ENCODE measurements at regions not wholly inside any gene's neighbourhood (a gene's known extent, or its start where the extent isn't known, plus 50 kb on each side); places are given as distances from the start of the nearest gene placed in this dataset.

DNA sequence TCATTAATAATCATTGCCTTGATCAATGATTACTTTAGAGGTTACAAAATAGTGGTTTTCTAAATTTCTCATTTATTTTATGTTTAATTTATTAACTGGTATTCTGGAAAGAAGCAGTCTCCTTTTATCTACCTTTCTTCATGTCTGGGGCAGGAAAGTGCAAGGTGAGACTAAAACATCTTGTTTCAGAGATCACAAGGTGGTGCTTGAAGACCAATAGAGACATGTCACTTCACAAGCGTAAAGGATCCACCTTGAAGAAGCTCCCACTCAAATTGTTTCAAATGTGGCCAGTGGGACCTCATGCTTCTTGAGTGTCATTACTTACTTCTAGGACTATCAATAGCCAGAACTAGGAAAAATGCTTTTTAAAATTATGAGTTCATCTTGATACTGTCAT is 1568.7 kb downstream of the RPA4 start (continued):
- no peak for TF ChIP-seq TCF7L2 (IDR thresholded peaks at IDR 0.05; ENCODE audit: low read depth, low read length)
- TF ChIP-seq, protein P1, sequence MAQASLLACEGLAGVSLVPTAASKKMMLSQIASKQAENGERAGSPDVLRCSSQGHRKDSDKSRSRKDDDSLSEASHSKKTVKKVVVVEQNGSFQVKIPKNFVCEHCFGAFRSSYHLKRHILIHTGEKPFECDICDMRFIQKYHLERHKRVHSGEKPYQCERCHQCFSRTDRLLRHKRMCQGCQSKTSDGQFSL (CRISPR knock-in tag; IDR thresholded peaks at IDR 0.05): no peak
- TF ChIP-seq, protein P1 (tag; IDR thresholded peaks at IDR 0.05): no peak
- TF ChIP-seq, protein P2, sequence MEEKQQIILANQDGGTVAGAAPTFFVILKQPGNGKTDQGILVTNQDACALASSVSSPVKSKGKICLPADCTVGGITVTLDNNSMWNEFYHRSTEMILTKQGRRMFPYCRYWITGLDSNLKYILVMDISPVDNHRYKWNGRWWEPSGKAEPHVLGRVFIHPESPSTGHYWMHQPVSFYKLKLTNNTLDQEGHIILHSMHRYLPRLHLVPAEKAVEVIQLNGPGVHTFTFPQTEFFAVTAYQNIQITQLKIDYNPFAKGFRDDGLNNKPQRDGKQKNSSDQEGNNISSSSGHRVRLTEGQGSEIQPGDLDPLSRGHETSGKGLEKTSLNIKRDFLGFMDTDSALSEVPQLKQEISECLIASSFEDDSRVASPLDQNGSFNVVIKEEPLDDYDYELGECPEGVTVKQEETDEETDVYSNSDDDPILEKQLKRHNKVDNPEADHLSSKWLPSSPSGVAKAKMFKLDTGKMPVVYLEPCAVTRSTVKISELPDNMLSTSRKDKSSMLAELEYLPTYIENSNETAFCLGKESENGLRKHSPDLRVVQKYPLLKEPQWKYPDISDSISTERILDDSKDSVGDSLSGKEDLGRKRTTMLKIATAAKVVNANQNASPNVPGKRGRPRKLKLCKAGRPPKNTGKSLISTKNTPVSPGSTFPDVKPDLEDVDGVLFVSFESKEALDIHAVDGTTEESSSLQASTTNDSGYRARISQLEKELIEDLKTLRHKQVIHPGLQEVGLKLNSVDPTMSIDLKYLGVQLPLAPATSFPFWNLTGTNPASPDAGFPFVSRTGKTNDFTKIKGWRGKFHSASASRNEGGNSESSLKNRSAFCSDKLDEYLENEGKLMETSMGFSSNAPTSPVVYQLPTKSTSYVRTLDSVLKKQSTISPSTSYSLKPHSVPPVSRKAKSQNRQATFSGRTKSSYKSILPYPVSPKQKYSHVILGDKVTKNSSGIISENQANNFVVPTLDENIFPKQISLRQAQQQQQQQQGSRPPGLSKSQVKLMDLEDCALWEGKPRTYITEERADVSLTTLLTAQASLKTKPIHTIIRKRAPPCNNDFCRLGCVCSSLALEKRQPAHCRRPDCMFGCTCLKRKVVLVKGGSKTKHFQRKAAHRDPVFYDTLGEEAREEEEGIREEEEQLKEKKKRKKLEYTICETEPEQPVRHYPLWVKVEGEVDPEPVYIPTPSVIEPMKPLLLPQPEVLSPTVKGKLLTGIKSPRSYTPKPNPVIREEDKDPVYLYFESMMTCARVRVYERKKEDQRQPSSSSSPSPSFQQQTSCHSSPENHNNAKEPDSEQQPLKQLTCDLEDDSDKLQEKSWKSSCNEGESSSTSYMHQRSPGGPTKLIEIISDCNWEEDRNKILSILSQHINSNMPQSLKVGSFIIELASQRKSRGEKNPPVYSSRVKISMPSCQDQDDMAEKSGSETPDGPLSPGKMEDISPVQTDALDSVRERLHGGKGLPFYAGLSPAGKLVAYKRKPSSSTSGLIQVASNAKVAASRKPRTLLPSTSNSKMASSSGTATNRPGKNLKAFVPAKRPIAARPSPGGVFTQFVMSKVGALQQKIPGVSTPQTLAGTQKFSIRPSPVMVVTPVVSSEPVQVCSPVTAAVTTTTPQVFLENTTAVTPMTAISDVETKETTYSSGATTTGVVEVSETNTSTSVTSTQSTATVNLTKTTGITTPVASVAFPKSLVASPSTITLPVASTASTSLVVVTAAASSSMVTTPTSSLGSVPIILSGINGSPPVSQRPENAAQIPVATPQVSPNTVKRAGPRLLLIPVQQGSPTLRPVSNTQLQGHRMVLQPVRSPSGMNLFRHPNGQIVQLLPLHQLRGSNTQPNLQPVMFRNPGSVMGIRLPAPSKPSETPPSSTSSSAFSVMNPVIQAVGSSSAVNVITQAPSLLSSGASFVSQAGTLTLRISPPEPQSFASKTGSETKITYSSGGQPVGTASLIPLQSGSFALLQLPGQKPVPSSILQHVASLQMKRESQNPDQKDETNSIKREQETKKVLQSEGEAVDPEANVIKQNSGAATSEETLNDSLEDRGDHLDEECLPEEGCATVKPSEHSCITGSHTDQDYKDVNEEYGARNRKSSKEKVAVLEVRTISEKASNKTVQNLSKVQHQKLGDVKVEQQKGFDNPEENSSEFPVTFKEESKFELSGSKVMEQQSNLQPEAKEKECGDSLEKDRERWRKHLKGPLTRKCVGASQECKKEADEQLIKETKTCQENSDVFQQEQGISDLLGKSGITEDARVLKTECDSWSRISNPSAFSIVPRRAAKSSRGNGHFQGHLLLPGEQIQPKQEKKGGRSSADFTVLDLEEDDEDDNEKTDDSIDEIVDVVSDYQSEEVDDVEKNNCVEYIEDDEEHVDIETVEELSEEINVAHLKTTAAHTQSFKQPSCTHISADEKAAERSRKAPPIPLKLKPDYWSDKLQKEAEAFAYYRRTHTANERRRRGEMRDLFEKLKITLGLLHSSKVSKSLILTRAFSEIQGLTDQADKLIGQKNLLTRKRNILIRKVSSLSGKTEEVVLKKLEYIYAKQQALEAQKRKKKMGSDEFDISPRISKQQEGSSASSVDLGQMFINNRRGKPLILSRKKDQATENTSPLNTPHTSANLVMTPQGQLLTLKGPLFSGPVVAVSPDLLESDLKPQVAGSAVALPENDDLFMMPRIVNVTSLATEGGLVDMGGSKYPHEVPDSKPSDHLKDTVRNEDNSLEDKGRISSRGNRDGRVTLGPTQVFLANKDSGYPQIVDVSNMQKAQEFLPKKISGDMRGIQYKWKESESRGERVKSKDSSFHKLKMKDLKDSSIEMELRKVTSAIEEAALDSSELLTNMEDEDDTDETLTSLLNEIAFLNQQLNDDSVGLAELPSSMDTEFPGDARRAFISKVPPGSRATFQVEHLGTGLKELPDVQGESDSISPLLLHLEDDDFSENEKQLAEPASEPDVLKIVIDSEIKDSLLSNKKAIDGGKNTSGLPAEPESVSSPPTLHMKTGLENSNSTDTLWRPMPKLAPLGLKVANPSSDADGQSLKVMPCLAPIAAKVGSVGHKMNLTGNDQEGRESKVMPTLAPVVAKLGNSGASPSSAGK (IDR thresholded peaks at IDR 0.05): no peak
- no peak for TF ChIP-seq FOXK1 (CRISPR knock-in tag; IDR thresholded peaks at IDR 0.05; ENCODE audit: borderline replicate concordance)
- TF ChIP-seq, protein P3, sequence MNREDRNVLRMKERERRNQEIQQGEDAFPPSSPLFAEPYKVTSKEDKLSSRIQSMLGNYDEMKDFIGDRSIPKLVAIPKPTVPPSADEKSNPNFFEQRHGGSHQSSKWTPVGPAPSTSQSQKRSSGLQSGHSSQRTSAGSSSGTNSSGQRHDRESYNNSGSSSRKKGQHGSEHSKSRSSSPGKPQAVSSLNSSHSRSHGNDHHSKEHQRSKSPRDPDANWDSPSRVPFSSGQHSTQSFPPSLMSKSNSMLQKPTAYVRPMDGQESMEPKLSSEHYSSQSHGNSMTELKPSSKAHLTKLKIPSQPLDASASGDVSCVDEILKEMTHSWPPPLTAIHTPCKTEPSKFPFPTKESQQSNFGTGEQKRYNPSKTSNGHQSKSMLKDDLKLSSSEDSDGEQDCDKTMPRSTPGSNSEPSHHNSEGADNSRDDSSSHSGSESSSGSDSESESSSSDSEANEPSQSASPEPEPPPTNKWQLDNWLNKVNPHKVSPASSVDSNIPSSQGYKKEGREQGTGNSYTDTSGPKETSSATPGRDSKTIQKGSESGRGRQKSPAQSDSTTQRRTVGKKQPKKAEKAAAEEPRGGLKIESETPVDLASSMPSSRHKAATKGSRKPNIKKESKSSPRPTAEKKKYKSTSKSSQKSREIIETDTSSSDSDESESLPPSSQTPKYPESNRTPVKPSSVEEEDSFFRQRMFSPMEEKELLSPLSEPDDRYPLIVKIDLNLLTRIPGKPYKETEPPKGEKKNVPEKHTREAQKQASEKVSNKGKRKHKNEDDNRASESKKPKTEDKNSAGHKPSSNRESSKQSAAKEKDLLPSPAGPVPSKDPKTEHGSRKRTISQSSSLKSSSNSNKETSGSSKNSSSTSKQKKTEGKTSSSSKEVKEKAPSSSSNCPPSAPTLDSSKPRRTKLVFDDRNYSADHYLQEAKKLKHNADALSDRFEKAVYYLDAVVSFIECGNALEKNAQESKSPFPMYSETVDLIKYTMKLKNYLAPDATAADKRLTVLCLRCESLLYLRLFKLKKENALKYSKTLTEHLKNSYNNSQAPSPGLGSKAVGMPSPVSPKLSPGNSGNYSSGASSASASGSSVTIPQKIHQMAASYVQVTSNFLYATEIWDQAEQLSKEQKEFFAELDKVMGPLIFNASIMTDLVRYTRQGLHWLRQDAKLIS (CRISPR knock-in tag; IDR thresholded peaks at IDR 0.05): no peak
- TF ChIP-seq, protein P4, sequence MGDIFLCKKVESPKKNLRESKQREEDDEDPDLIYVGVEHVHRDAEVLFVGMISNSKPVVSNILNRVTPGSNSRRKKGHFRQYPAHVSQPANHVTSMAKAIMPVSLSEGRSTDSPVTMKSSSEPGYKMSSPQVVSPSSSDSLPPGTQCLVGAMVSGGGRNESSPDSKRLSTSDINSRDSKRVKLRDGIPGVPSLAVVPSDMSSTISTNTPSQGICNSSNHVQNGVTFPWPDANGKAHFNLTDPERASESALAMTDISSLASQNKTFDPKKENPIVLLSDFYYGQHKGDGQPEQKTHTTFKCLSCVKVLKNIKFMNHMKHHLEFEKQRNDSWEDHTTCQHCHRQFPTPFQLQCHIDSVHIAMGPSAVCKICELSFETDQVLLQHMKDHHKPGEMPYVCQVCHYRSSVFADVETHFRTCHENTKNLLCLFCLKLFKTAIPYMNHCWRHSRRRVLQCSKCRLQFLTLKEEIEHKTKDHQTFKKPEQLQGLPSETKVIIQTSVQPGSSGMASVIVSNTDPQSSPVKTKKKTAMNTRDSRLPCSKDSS (IDR thresholded peaks at IDR 0.05; ENCODE audit: low read depth, partially characterized antibody): no peak
- TF ChIP-seq, protein P5, sequence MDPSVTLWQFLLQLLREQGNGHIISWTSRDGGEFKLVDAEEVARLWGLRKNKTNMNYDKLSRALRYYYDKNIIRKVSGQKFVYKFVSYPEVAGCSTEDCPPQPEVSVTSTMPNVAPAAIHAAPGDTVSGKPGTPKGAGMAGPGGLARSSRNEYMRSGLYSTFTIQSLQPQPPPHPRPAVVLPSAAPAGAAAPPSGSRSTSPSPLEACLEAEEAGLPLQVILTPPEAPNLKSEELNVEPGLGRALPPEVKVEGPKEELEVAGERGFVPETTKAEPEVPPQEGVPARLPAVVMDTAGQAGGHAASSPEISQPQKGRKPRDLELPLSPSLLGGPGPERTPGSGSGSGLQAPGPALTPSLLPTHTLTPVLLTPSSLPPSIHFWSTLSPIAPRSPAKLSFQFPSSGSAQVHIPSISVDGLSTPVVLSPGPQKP (CRISPR knock-in tag; IDR thresholded peaks at IDR 0.05): no peak
- TF ChIP-seq CHCHD3 (CRISPR knock-in tag; IDR thresholded peaks at IDR 0.05): no peak
